COLO668 (cell line): ENCODE measurements at regions not wholly inside any gene's neighbourhood (a gene's known extent, or its start where the extent isn't known, plus 50 kb on each side); places are given as distances from the start of the nearest gene placed in this dataset.
A peak's percentile ranks its signal among the peaks of the same experiment; 100 is the strongest.
"Not testable (repeated sequence)": the region's sequence is repeated elsewhere in the genome, so short reads cannot be mapped to it uniquely, and the experiment has no call there.

Experiments
- DNase-seq: peaks from one replicate; lab custom pipeline; 2025; ENCODE audit not compliant: unreplicated experiment; lab: John Stamatoyannopoulos, UW

DNA sequence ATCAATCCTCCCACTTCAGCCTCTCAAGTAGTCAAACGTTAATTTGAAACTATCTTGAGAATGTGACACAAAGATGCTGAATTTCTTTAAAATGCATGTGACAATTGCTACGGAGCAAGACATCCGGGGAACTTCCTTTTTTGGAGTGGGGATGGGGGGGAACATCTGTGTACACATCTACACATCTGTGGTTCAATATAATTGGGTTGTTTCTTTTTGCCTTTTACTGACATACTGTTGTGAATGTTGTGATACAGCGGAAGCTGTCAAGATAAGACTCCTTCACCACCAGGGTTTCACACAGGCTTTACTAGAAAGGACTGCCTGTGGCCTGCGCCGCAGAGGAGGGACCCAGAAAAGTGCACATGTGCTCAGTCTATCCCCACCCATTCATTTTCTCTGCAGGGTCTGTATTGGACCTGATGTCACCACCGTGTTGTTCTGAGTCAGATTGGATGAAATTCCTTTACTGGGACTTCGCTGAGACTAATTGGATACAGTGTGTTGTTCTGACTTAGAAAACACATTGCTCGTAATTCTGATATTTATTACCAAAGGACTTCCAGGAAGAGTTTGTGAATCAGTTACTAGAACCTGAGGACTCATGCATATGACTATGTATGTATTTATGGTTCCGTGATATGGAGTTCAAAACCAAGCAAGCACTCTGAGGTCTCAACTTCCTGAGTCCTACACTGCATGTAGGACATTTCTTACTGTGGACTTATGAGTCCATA is 98.7 kb upstream of the SGK1 start:
- DNase-seq, result no peak

DNA sequence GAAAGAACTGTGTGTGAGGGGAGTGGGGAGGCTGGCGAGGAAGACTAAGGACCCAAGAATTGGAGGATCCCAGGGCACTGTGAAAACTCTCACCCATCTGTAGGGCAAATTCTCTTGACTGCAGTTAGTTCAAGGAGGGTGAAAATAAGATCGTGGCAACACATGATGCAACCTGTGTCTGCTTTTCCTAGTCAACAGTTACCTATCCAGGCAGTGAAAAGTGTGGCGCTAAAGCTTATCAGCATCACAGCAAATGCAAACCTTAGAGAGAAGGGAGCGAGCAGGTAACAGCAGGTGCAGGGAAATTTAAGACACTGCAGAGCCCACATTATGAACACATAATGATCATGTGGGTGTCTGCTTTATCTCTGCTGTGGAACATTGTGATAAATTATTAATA is 97.7 kb upstream of the SGK1 start:
- peak; percentile 22 for DNase-seq

GRCh38 chr6:134415194-134415593 is 97.3 kb upstream of the SGK1 start:
- no peak for DNase-seq

GRCh38 chr6:134414793-134415192 is 96.9 kb upstream of the SGK1 start:
- no peak for DNase-seq

DNA sequence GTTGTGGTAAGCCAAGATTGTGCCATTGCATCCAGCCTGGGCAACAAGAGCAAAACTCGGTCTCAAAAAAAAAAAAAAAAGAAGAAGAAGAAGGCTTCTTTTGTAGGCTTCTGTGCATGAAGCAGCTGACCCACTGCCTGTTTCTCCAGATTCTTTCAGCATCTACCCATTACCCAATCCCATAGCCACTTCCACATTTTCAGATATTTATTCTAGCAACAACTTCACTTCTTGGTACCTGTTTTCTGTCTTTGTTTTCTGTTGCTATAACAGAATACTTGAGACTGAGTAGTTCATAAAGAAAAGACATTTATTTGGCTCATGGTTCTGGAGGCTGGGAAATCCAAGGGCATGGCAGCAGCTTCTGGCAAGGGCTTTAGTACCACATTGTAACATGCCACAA is 95.3 kb upstream of the SGK1 start:
- no peak for DNase-seq

GRCh38 chr6:134410541-134410940 is 92.6 kb upstream of the SGK1 start:
- DNase-seq, result no peak

DNA sequence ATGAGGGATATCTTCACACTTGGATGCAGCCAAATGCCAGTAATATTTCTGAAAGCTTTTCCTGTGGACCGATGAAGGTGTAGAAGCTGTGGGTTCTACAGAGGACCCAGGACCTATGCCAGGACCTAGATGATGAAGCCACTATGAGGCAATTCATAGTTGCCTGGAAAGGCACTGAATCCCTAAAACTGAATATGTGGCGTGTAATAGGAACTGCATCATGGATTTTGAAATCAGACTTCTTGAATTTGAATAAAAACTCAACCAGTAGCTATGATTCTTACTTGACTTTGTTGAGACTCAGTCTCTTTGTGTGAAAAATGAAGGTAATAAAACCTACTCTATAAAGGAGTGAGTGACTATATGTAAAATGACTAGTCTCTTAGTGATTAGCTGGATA is 89.9 kb upstream of the SGK1 start:
- DNase-seq, result no peak

DNA sequence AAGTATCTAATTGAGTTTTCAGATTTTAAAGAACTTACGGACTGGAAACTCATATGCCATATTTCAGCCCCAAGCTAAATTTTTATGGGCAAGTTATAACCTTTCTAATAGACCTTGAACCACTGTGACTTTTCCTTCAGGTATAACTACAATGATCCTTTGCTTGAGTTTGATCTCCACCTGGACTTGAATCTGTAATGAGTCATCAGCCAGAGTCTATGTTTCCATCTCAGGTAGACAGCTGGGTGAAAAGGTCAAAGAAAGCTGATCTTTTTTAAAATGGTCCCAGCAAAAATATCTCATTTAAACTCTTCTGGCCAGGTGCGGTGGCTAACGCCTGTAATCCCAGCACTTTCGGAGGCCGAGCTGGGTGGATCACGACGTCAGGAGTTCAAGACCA is 88.4 kb upstream of the SGK1 start:
- no peak for DNase-seq

DNA sequence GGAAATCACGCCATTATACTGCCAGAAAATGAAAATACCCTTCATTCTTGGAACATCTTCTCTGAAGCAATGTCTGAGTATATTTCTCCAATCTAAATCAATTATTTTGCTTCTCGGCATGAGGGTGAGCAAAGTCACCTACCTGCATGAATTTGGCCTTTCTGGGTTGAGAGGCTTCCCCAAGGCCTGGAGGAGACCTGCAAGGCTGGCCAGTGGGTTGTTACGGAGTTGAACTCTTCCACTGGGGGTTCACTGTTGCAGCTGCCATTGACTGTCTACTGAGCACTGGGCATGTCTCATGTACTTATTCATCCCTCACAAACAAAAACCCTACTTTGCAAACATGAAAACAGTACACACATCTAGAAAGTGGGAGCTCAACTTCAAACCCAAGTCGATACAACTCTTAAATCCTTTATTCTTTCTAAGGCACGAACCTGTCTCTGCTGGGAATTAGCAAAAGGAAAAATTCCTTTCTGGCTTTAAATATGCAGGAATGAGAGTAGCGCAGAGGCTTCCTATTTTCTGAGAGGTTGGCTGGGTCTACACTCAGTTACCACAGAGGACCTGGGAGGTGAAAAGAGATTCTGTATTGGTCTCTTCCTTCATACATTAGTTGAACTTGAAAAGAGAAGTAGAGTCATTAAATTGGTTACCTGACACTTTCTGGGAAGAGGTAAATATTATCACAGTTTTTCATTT is 87.6 kb upstream of the SGK1 start:
- DNase-seq, result no peak

DNA sequence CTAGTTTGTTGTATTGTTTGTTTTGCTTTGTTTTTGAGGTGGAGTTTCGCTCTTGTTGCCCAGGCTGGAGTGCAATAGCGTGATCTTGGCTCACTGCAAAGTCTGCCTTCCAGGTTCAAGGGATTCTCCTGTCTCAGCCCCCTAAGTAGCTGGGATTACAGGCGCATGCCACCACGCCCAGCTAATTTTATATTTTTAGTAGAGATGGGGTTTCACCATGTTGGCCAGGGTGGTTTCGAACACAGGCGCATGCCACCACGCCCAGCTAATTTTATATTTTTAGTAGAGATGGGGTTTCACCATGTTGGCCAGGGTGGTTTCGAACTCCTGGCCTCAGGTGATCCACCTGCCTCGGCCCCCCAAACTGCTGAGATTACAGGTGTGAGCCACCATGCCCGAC is 85.4 kb upstream of the SGK1 start:
- DNase-seq, result not testable (repeated sequence)

DNA sequence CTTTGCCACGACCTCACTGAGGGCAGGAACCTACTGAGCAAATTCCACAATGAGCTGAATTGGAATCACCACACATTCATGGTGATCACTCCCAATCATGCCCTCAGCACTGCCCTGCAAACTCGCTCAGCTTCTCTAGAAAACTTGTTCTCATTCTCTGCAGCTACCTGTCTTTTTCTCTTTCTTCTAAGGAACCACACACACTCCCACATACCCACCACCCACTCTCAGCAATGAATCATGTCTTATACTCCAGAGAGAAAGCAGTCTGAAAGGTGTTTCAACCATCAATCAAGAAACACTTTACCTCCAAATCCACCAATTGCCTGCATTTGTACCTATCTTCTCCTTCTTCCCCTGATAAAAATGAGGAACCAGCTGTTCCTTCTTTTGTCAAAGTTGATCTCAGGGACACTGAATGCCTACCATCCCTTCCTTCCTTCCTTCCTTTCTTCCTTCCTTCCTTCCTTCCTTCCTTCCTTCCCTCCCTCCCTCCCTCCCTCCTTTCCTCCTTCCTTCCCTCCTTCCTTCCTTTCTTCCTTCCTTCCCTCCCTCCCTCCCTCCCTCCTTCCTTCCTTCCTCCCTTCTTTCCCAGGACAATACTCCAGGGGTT is 84.6 kb upstream of the SGK1 start:
- DNase-seq, result no peak

DNA sequence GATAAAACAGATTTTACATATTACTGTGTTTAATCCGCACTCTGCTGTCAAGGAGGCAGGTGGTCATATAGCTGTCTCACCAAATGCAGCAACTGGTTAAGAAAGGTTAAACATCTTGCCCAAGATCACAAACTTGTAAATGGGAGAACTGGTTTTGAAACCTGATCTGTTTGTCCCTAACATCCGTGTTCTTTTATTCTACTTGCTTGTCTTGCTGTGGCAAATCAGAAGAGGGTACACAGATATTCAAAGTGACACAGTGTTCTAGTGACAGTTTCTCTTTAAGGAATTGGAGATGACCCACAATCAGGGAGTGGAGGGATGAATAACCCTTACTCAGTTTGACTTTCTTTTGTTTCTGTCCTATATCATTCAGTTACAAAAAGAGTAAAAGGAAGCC is 83.0 kb upstream of the SGK1 start:
- DNase-seq, result no peak

DNA sequence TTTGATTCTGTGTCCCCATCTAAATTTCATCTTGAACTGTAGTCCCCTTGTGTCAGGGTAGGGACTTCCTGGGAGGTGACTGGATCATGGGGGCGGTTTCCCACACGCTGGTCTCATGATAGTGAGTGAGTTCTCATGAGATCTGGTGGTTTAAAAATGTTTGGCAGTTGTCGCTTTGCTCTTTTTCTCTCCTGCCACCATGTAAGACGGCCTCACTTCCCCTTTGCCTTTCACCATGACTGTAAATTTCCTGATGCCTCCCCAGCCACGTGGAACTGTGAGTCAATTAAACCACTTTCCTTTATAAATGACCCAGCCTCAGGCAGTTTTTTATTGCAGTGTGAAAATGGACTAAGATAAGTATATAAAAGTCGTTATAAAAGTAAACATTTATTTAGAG is 80.5 kb upstream of the SGK1 start:
- no peak for DNase-seq

DNA sequence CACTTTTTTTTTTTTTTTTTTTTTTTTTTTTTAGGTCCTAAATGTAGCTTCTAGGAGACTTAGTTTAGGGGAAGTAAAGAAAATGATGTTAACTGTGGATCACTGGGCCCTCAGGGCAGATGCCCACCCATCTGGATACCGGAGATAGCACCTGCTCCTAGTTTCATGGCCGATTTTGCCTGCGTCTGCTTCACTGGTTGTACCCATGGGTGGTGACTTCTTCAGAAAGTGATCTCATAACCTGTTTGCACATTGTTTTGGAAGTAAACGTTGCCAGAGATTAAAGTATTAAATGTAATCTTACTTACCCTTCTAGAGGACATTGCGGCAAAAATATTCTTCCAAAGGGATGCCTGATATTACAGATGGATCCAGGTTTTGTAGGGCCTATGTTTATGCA is 79.8 kb upstream of the SGK1 start:
- DNase-seq, result no peak

GRCh38 chr6:134394905-134395304 is 77.0 kb upstream of the SGK1 start:
- DNase-seq, result no peak

DNA sequence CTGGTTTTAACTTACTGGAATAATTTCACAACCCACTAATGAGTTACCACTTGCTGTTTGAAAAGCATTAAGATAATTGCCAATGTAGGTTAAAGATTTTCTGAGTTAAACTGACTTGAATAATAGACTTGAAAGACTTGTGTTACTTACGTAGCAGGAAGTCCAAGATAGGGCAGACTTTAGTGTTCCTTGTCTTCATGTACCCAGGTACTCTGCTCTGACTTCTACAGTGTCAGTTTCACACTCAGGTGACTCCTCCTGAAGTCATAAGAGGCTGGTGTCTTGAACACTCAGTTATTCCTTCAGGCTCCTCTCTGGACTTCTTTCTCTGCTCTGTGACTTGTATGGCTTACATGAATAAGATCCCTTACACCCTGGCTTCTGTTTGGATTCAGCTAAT is 76.3 kb upstream of the SGK1 start:
- no peak for DNase-seq

DNA sequence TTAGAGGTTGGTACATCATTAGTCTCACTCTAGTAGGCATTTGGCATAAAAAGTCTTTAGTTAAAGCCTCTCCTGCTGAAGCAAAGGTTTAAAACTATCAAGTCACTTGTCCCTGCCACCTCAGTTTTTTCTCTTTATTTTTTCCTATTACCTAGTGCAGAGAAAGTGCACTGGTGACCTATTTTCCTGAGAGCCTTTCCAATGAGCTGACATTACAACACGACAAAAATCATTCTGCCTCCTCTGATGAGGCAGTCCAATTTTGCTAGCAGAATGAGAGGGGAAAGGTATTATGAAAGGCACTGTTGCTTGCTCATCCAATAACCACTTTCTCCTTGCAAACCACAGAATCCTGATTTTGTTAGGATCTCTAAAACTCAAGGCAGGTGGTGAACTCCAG is 73.3 kb upstream of the SGK1 start:
- no peak for DNase-seq

DNA sequence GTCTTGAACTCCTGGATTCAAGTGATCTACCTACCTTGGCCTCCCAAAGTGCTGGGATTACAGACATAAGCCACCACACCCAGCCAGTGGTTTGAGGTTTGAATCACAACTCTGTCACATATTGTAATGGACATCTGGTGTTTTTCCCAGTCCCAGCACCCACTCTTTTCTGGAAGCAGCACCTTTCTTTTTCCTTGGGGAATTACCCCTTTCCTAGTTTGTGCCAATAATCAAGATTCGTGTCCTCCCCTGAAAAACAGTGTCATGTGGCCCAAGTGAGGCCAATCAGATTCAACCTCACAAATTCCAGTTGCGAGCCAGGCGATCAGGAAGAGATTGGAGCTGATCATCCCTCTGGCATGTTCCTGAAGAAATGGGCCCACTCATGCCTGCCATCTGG is 71.7 kb upstream of the SGK1 start:
- no peak for DNase-seq

GRCh38 chr6:134389129-134389528 is 71.2 kb upstream of the SGK1 start:
- DNase-seq, result no peak

GRCh38 chr6:134386482-134386881 is 68.6 kb upstream of the SGK1 start:
- DNase-seq, result not testable (repeated sequence)

- peak; percentile 43 for DNase-seq
Observed at GRCh38 chr6:134381959-134382358, 64.0 kb upstream of the SGK1 start.

DNA sequence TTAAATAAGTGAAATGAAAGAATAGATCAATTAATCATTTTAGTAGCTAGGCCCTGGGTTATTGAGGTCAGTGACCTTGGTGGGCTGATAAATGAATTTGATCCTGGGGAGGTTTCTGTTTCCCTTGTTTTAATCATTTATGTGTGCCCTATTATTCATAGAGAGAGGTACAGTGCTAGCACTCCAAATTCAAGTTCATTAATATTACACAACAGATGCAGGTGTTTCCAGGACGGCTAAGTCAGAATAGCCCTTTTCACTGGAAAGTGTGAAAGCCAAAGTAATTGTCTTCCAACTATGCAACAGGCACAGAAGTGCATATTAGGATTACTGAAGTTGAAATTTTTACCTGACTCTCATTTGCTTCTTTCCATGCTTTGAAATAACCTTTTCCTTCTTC is 61.7 kb upstream of the SGK1 start:
- no peak for DNase-seq
